ENCODE measurements at regions not wholly inside any gene's neighbourhood (a gene's known extent, or its start where the extent isn't known, plus 50 kb on each side); places are given as distances from the start of the nearest gene placed in this dataset.

GRCh38 chr3:170784406-170784805, 85.6 kb downstream of the RPL22L1 start:
- DNase-seq (ENCODE audit: low read depth in 2 of 2), result no peak

- DNase-seq (ENCODE audit: low read depth in 2 of 2), result no peak
Observed at GRCh38 chr3:170780955-170781354, 89.0 kb downstream of the RPL22L1 start.

DNA sequence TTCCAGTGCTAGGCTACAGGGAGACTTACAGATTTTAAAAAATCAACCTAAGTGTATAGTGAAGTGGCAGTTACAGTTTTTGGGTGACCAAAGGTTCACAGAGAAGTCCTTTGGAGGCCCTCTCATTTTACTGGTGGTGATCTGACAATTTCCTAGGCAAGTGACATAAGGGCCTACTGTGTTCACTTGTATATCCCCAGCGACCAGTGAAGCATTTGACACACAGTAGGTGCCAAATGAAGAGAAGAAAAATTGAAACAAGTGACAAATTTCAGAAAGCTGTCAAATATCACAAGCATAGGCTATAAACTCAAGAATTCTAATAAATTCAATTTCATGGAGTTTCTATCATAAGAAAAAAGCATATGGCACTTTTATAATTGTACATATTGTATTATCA, 89.5 kb downstream of the RPL22L1 start:
- DNase-seq (ENCODE audit: low read depth in 2 of 2), result no peak

DNA sequence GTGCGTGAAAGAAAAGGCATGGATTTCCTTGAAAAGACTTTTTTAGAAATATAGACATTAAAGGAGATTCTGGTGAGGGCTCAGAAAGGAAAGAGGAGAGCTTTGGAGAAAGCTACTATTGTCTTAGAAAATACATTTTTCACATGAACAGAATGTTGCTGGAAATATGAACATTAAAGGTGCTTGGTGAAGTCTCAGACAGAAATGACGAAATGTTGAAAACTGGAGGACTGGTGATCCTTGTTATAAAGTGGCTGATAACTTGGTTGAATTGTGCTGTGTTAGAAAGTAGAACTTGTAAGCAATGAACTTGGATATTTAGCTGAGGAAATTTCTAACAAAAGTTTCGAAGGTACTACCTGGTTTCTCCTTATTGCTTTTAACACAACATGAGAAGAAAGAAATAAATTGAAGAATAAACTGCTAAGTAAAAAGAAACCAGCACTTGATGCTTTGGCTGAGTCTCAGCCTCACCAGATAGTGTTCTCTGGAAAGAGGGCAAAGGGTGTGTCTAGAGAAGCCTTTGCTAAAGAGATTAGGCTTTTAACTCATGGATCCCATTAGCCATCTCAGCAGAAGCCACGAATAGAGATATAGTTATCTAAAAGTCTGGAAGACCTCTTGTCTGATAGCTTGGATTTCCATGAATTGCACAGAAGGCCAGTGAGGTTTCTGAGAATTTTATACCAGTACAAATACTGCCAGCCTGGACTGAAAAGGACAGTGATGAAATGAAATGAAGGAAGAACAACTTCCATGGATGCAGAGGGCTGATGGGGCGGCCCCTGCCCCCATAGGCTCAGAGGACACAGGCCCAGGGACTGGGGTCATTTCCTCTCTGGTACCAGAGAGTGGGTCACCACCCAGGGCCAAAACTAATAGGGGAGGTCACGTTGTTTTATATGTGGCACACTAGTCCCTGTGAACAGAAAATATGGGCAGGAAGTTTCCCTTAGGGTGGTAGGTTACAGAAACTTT, 91.5 kb downstream of the RPL22L1 start:
- DNase-seq (ENCODE audit: low read depth in 2 of 2), result no peak

GRCh38 chr3:170777564-170777926, 92.5 kb downstream of the RPL22L1 start:
- no peak for DNase-seq (ENCODE audit: low read depth in 2 of 2)

DNA sequence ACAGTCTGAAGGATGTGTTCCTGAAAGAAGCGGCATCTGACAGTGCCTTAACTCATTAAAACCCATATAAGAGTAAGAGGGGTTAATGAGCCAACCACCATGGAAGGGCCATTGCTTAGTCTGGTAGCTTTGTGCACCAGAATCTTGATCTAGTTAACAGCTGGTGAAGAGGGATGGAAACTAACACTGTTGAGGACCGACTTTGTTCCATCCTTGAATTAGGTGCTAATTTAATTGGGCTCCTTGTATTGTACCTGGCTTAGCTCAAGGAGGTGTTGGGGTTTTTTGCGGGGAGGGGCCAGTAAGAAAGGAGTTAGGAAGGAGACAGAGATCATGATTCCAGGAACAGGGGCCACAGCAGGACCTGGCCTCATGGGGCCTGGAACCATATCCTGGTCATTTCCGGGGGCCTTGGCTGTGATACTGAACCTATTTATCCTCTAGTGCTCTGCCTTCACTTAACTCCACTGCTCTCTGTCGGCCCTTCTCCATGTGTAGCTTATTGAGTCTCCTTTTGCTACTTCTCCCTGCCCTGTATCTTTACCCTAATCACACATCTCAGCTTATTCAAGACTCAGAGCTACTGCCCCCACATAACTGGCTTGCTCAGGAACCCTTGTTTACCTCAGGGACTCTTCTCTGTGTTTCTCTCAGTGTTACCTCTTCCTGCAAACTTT, 93.0 kb downstream of the RPL22L1 start:
- no peak for DNase-seq (ENCODE audit: low read depth in 2 of 2)

DNA sequence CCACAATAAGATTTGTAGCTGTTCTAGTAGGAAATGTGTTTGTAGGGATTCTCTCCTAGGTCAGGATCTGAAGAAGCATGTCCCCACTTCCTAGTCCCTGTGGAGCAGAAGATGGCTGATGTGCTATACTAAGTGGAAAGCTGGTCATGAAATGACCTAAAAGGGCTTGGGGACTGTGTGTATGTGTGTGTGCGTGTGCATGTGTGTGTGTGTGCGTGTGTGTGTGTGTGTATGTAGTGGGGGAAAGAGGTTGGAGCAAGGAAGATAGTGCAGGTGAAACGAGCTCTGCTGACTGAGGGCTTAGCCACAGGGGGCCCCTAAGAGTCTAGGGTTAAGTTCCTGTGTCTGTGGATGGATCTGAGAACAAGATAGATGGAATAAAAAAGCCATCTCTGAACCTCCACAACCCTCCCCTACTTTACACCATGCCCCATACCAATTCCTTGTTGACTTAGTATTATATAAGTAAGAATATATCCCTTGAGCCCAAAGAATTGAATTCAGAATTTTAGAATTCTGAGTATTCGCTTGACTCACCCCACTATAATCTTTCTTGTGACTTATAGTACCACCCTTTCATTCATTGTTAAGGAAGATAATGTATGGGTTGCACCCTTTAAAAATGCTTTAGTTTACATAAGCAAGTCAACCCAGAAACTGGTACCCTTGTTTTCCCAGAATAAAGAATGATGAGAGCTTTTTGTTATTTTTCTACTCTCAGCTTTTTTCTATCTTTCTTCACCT, 96.1 kb downstream of the RPL22L1 start:
- DNase-seq (ENCODE audit: low read depth in 2 of 2), result no peak

GRCh38 chr3:170772175-170772574, 97.8 kb downstream of the RPL22L1 start:
- no peak for DNase-seq (ENCODE audit: low read depth in 2 of 2)

GRCh38 chr3:170768334-170768801, 101.6 kb downstream of the RPL22L1 start:
- DNase-seq (ENCODE audit: low read depth in 2 of 2), result no peak

DNA sequence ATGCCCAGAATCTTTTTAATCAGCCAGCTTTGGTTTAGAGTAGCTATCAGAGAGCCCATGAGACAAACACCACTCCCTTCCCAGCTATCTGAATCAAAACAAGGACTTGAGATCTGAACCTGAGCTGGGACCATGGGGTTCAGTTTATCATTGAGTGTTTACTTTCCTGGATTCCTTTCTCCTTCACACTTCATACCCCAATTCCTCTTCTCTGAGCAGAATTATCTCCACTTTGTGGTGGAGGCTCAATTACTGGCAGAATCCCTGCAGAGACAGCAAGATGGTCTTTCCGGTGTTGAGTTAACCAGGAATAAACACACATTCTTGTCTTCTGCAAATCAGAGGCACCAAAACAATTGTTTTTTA, 102.4 kb downstream of the RPL22L1 start:
- no peak for DNase-seq (ENCODE audit: low read depth in 2 of 2)

DNA sequence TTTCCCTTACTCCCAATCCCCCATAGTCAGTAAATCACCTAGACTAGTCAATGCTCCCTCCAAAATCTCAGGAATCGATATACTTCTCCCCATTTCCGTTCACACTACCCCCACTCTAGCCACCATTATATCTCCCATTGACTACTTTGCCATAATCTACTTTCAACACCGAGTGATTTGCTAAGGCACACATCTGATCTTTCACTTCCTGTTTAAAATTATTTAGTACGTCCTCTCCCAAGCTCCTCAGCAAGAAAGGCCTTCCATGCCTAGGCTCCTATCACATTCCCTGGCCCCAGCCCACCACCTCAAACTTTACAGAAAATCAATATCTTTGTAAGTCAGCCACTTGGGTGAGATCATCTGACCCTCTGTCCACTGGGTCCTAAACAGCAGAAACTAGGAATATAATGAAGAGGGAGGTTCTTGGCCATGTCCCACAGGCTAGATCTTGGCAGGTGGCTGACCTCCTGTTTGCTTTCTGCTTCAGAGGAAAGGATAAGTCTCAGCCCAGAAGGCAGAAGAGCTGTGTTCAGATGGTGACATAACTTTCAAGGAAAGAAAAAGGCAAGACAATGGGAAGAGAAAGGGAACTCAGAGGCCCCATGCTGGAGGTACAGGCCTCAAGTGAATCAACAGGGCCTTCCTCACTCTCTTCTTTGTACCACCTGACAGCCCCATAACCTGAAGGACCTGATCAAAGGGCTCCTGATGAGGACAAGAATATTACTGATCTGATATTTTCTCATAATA, 103.0 kb downstream of the RPL22L1 start:
- DNase-seq (ENCODE audit: low read depth in 2 of 2), result no peak

GRCh38 chr3:170766253-170766652, 103.7 kb downstream of the RPL22L1 start:
- no peak for DNase-seq (ENCODE audit: low read depth in 2 of 2)

DNA sequence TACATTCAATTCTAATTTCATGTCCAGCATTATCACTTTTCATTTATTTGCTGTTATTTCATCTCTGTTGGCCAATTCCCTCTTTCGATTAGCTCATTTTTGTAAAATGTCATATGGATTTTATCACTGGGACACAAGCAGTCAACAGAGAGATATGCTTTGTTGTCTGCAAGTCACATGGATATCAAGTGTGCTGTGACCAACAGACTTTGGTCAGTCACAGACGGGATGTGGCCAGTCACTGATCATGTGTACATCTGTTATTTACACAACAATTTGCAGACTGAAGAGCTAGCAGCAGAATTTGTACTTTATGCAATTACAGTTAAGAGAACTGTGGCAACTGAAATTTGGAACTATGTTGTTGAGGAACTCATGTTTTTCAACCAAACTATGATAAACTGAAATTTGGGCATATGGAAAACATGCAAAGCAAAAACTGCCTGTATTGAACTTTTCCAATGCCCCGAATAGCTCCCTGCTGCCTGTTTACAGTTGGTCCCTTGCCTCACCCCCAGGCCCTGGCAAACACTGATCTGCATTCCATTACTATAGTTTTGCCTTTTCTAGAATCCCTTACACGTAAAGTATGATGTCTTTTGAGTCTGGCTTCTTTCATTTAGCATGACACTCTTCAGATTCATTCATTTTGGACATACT, 104.4 kb downstream of the RPL22L1 start:
- DNase-seq (ENCODE audit: low read depth in 2 of 2), result no peak

DNA sequence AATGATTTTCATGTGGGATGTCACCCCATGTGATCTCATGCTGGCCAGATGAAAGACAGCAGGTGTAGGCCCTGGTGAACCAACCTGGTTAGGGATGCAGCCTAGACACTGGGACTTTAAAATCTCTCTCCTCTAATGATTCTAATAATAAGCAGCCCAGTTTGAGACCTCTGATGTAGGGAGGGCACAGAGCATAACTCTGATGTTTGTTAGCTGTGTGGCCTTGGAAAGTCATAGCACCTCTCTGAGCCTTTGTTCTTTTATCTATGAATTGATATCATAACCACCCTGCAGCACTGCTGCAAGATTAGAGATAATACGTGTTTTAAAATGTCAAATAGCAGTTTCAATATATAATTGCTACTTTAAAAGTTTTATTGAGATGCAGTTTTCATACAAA, 106.0 kb downstream of the RPL22L1 start:
- no peak for DNase-seq (ENCODE audit: low read depth in 2 of 2)

DNA sequence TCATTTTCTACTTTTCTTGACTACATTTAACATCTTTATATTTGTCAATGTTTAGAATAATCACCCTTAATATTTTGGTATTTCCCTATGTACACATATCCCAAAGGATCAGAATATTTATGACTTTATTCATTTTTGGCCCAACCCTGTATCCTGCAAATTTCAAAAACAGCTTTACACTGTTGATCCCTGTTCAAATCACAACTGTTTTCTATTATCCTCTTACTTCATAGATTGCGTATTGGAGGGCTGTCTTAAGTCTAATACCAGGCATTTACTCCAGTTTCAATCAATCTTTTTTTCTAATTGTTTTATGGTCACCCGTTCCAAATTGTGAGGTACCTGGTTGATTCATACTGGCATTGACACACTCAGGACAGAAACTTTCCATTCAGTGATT, 107.9 kb downstream of the RPL22L1 start:
- no peak for DNase-seq (ENCODE audit: low read depth in 2 of 2)

DNA sequence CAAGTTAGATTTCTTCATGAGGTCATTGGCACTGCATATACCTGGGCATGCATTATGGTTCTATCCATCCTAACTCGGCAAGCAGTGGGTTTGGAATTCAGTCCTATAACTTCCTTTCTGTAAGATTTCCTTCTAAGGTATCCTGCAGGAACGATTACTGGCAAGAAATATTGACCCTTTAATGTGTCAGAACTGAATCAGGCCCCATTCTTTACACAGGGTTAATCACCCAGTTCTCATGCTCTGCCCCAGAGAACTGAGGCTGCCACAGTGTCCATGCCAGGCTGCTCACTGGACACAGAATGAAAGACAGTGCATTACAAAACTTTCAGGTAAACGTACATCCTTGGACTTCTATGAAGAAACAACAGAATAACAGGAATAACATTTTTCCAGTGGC, 108.9 kb downstream of the RPL22L1 start:
- no peak for DNase-seq (ENCODE audit: low read depth in 2 of 2)

DNA sequence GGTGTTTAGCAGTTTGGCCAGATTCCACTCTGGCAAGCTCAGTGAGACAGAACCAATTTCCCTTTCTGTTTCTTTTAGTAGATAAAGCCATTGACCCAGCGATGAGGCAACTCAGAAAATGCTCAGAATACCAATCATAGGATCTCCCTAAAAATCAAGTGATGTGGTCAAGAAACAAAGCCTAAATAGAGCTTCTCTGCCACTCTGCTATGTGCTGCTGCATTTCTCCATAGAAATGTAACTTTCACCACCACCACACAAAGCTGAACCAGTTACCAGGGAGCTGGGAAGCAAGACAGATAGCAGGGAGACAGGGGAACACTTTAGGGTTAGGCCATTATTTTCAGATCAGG, 109.8 kb downstream of the RPL22L1 start:
- DNase-seq (ENCODE audit: low read depth in 2 of 2), result peak in 1 of 2 donors; percentile 29

DNA sequence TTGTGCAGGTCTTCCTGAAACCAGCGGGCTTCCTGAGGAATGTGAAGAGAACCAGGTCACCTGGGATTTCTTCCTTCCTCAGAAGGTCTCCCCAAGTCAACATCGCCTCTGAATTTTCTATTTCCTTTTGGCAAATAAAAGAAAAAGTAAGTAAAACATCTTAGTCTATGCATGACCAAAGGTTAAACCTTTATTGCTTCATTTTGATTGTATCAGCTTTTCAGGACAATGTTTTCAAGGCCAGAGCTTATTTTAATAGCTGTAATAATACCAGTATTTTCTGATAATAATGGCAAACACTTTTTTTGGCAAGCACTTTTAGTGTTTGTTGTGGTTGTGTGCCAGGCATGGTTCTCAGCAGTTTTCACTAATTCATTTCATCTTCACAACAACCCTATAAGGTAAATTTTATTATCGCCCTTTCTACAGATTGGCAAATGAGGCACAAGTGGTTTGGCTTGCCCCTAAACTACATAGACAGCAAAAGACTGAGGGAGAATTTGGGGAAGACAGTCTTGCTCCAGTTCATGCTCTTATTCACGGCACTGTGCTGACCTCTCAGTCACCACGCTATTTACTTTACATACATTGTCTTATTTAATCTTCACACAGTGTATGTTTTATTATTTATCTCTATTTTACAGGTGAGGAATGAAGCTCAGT, 110.4 kb downstream of the RPL22L1 start:
- DNase-seq (ENCODE audit: low read depth in 2 of 2), result peak; percentile 39 to 88

DNA sequence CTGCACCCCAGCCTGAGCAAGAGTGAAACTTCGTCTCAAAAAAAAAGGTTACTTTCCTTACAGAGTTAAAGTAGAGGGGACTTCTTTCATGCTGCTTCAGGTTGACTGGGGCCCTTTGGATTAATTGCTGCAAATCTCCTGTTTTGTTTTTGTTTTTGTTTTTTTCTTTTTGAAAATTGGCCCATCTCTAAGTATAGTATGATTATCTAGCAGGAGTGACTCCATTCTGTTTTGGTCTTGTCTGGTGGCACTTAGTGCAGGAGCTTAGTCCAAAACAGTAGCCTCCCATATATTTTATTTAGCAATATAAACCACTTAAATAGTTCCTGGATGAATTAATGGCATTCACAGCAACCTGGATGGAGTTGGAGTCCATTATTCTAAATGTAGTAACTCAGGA, 113.0 kb downstream of the RPL22L1 start:
- no peak for DNase-seq (ENCODE audit: low read depth in 2 of 2)

- DNase-seq (ENCODE audit: low read depth in 2 of 2), result no peak
Observed at GRCh38 chr3:170754311-170754693, 115.7 kb downstream of the RPL22L1 start.

All from dermis microvascular lymphatic vessel endothelial cell (primary cell).